Kidney (tissue), 13 donors: ENCODE measurements at regions not wholly inside any gene's neighbourhood (a gene's known extent, or its start where the extent isn't known, plus 50 kb on each side); places are given as distances from the start of the nearest gene placed in this dataset.

ENCODE experiments used
- DNase-seq, 5 donors: peaks; one replicate each; pipeline ENCODE4 v3.0.0-alpha.2; 2013 to 2020
- FAIRE-seq: peaks from 2 replicates; lab custom pipeline; 2012; peaks lifted over from hg19 to GRCh38; lab: Jason Lieb, UNC
- H3K27ac ChIP-seq, 2 donors: one replicate each; pipeline ENCODE4 v1.7.0; 2013; ENCODE audit warnings: low read depth in 2 of 2, low read length in 2 of 2, inconsistent platforms in 1 of 2
- H3K27me3 ChIP-seq: one replicate; pipeline ENCODE4 v1.7.1; 2013; ENCODE audit warnings: low read length, inconsistent platforms; ENCODE audit not compliant: control insufficient read depth, insufficient read depth
- H3K36me3 ChIP-seq, 3 donors: one replicate each; pipeline versions ENCODE4 v1.7.0 to v1.7.1; 2013; ENCODE audit warnings: low read length in 3 of 3, control low read depth in 1 of 3, inconsistent platforms in 1 of 3; ENCODE audit not compliant: insufficient read depth in 3 of 3, control insufficient read depth in 2 of 3
- H3K4me1 ChIP-seq, 3 donors: one replicate each; pipeline versions ENCODE4 v1.7.0 to v1.7.1; 2013; ENCODE audit warnings: low read length in 3 of 3, inconsistent platforms in 1 of 3, low read depth in 1 of 3; ENCODE audit not compliant: control insufficient read depth in 2 of 3, insufficient read depth in 2 of 3
- H3K4me3 ChIP-seq, 3 donors: one replicate each; pipeline versions ENCODE4 v1.7.0 to v1.8.1; 2013; ENCODE audit warnings: low read length in 3 of 3, control low read depth in 1 of 3, inconsistent platforms in 1 of 3
- H3K9ac ChIP-seq, 3 donors: one replicate each; pipeline versions ENCODE4 v1.7.0 to v1.7.1; 2013; ENCODE audit warnings: low read length in 3 of 3, control low read depth in 1 of 3, inconsistent platforms in 1 of 3
- H3K9me3 ChIP-seq, 3 donors: one replicate each; pipeline versions ENCODE4 v1.7.0 to v1.7.1; 2013; ENCODE audit warnings: low read length in 3 of 3, control low read depth in 1 of 3, inconsistent platforms in 1 of 3; ENCODE audit not compliant: control insufficient read depth in 2 of 3, insufficient read depth in 1 of 3
- intact Hi-C: fragments of 100-400 bp; cut with DNase I; formaldehyde crosslinking; loops from one replicate; pipeline ENCODE4 v1.11.1; 2022
- TF ChIP-seq, protein P1 (sequence below): IDR thresholded peaks from 3 replicates; pipeline ENCODE4 v1.5.1; 2012; ENCODE audit warnings: mild to moderate bottlenecking, moderate library complexity, borderline replicate concordance; ENCODE audit not compliant: insufficient read depth; ENCODE audit errors: extremely low read depth
- donor health status: control.
- donor health status: control.
- donor health status: control.
- donor health status: control.
- donor health status: control.
- donor health status: DM: yes; HTN: yes; CAD: no.
- donor health status: Normal renal cell carcinoma (clear cell type).

DNA sequence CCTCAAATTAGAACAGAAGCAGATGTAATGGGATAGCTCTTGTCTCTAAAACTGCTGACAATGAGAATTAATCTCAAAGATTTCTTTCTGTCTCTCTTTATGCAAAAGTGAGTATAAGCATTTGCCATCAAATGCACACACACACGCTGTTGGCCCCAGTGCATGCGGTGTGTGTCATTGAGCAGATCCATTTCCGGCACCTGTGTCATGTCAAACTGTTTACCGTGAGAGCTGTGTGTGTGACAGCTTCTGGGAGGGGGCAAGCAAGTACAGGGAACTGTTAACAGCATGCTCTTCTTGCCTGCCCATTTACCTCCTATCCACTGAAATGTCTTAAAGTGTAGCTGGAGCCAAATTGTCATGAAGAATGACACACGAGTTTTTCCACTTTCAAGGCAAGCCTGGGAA, 297.9 kb upstream of the FAT4 start:
- Histone ChIP-seq H3K36me3 (no peaks in the 10 kb centered on the region), H3K27ac (no peak overlapping the region), H3K9me3 (no peaks in the 10 kb centered on the region), H3K4me1 (no peaks in the 10 kb centered on the region), H3K4me3 (no peak overlapping the region), H3K27me3 (no peaks in the 10 kb centered on the region), H3K9ac (no peak overlapping the region)
- no peak for FAIRE-seq
- DNase-seq = peak in 4 of 5 donors; percentile 44 to 68 (median 48)
- TF ChIP-seq, protein P1, sequence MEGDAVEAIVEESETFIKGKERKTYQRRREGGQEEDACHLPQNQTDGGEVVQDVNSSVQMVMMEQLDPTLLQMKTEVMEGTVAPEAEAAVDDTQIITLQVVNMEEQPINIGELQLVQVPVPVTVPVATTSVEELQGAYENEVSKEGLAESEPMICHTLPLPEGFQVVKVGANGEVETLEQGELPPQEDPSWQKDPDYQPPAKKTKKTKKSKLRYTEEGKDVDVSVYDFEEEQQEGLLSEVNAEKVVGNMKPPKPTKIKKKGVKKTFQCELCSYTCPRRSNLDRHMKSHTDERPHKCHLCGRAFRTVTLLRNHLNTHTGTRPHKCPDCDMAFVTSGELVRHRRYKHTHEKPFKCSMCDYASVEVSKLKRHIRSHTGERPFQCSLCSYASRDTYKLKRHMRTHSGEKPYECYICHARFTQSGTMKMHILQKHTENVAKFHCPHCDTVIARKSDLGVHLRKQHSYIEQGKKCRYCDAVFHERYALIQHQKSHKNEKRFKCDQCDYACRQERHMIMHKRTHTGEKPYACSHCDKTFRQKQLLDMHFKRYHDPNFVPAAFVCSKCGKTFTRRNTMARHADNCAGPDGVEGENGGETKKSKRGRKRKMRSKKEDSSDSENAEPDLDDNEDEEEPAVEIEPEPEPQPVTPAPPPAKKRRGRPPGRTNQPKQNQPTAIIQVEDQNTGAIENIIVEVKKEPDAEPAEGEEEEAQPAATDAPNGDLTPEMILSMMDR = no peak
- intact Hi-C loops = no loop called here

DNA sequence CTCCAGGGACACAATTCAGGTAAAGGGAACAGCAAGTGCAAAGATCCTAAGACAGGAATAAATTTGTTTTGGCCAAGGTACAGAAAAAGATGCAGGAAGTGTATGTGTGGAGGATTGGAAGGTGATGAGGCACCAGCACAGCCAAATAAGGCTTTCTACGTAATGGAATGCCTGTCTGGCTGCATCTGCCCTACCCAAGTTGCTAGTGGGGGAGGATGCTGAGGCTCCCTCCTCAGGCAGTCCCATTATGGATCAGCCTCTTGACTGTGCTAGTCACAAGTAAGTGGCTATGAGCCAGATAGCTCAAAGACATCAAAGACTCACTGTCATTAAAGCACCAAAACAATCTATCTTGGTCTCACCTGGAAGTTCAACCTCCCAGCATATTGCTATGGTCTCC, 300.9 kb upstream of the FAT4 start:
- H3K27ac ChIP-seq = no peak overlapping the region
- DNase-seq = no peak
- intact Hi-C loops = no loop called here
- no peak for FAIRE-seq
- no peaks in the 10 kb centered on the region for H3K9me3 ChIP-seq
- H3K27me3 ChIP-seq = no peaks in the 10 kb centered on the region
- no peak overlapping the region for H3K9ac ChIP-seq
- H3K4me1 ChIP-seq = no peaks in the 10 kb centered on the region
- H3K4me3 ChIP-seq = no peak overlapping the region
- H3K36me3 ChIP-seq = no peaks in the 10 kb centered on the region
- TF ChIP-seq, protein P1 = no peak

DNA sequence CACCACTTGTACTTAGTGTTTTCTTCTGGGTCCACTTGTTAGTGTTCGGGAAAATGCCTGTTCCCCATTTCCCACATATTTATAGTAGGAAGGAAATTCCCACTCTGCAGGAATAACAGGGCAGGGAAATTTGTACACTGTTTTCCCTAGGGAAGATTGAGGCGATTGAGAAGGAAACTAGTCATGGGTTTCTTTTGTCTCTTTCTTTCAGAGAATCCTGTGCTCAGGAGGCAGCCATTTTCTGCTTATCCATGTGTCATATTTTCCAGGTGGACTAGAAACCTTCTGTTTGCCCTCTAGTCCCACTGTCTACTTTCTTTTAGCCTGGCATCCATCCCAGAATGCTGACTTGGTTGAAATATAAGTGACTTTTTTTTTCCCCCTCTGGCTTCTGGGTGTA, 299.1 kb upstream of the ANKRD50 start:
- TF ChIP-seq, protein P1 = no peak
- H3K9me3 ChIP-seq = peaks cover 0 to 5% (median 0%) of the 10 kb centered on the region in 3 donors
- H3K27ac ChIP-seq = no peak overlapping the region
- DNase-seq (no peak), FAIRE-seq (no peak)
- no peaks in the 10 kb centered on the region for H3K4me1 ChIP-seq
- H3K36me3 ChIP-seq = no peaks in the 10 kb centered on the region
- no peaks in the 10 kb centered on the region for H3K27me3 ChIP-seq
- intact Hi-C loops = no loop called here
- no peak overlapping the region for H3K4me3 ChIP-seq
- no peak overlapping the region for H3K9ac ChIP-seq
